Uterus (tissue), 3 donors: ENCODE measurements at regions not wholly inside any gene's neighbourhood (a gene's known extent, or its start where the extent isn't known, plus 50 kb on each side); places are given as distances from the start of the nearest gene placed in this dataset.

Experiments
- DNase-seq, 2 donors: peaks; one replicate each; pipeline ENCODE4 v3.0.0-alpha.2; 2019 to 2020
- H3K27ac ChIP-seq, 2 donors: fragments of 200-600 bp; sonication (generic); 1 replicate in 1 of 2; 2 replicates in 1 of 2; pipeline ENCODE4 v1.5.1; 2016 to 2018
- H3K27me3 ChIP-seq, 2 donors: fragments of 200-600 bp; sonication (generic); one replicate each; pipeline ENCODE4 v1.5.1; 2018 to 2019; ENCODE audit warnings: control low read depth in 1 of 2
- H3K36me3 ChIP-seq, 2 donors: fragments of 200-600 bp; sonication (generic); one replicate each; pipeline ENCODE4 v1.5.1; 2019; ENCODE audit warnings: control low read depth in 1 of 2
- H3K4me1 ChIP-seq, 2 donors: fragments of 200-600 bp; sonication (generic); one replicate each; pipeline ENCODE4 v1.5.1; 2018 to 2019; ENCODE audit warnings: control low read depth in 1 of 2
- H3K4me3 ChIP-seq, 2 donors: fragments of 200-600 bp; sonication (generic); 1 replicate in 1 of 2; 2 replicates in 1 of 2; pipeline ENCODE4 v1.5.1; 2018 to 2019; ENCODE audit warnings: mild to moderate bottlenecking in 1 of 2
- H3K9me3 ChIP-seq, 2 donors: fragments of 200-600 bp; sonication (generic); one replicate each; pipeline ENCODE4 v1.5.1; 2019; ENCODE audit warnings: control low read depth in 1 of 2
- CTCF ChIP-seq, 4 experiments: fragments of 200-600 bp in 2 of 4; fragments of 450-650 bp in 2 of 4; sonication (generic) in 2 of 4; IDR thresholded peaks; one replicate each; pipeline ENCODE4 v1.5.1; 2016 to 2019; ENCODE audit warnings: antibody characterized with exemption in 4 of 4, mild to moderate bottlenecking in 2 of 4, moderate library complexity in 1 of 4
- POLR2A ChIP-seq, 2 donors: fragments of 450-650 bp; IDR thresholded peaks; one replicate each; pipeline ENCODE4 v1.6.1; 2016; ENCODE audit warnings: antibody characterized with exemption in 2 of 2, mild to moderate bottlenecking in 1 of 2, moderate library complexity in 1 of 2
- intact Hi-C: fragments of 100-400 bp; cut with DNase I; formaldehyde crosslinking; loops from one replicate; pipeline ENCODE4 v1.15.1; 2023; ENCODE audit warnings: low total_unique reads
- donor health status: DM: yes; HTN: yes; CAD: no.

DNA sequence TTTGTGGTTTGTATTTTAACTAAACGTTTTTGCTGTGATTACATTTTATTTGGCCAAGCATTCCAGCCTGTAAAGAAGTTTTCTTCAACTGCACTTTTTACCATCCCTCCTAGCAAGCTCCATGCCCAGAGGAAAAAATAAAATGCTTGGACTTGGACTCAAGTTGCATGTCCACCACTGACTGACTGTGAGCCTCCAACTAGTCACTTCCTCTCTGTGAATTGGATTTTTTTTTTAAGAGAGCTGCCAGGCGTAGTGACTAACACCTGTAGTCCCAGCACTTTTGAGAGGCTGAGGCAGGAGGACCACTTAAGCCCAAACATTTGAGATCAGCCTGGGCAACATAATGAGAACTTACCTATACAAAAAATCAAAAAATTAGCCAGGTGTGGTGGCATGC lies 1185.2 kb upstream of the PIK3C3 start:
- TF ChIP-seq POLR2A (IDR thresholded peaks at IDR 0.05) (no peak), CTCF (IDR thresholded peaks at IDR 0.05) (no peak)
- intact Hi-C loops, result no loop called here
- no peaks in the 10 kb centered on the region for H3K9me3 ChIP-seq
- no peaks in the 10 kb centered on the region for H3K4me1 ChIP-seq
- no peaks in the 10 kb centered on the region for H3K36me3 ChIP-seq
- DNase-seq, result no peak
- H3K4me3 ChIP-seq, result no peak overlapping the region
- H3K27me3 ChIP-seq, result no peaks in the 10 kb centered on the region
- H3K27ac ChIP-seq, result no peak overlapping the region

DNA sequence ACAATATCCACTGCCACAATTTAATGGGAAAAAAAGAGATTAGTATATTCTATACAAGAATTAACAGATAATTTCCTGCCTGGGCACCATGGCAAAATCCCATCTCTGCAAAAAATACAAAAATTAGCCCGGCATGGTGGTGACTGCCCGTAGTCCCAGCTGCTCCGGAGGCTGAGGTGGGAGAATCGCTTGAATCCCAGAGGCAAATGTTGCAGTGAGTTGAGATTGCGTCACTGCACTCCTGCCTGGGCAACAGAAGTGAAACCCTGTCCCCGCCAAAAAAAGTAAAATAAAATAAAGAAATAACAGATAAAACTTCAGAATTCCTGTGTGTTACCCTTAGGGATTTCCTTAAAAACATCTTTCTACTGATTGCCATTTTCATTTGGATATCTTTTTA lies 1194.8 kb upstream of the PIK3C3 start:
- no peaks in the 10 kb centered on the region for H3K36me3 ChIP-seq
- no peak overlapping the region for H3K4me3 ChIP-seq
- H3K4me1 ChIP-seq, result no peaks in the 10 kb centered on the region
- no peak for TF ChIP-seq POLR2A (IDR thresholded peaks at IDR 0.05)
- no peak for TF ChIP-seq CTCF (IDR thresholded peaks at IDR 0.05)
- no peak for DNase-seq
- no peaks in the 10 kb centered on the region for H3K9me3 ChIP-seq
- no peak overlapping the region for H3K27ac ChIP-seq
- intact Hi-C loops, result no loop called here
- no peaks in the 10 kb centered on the region for H3K27me3 ChIP-seq

DNA sequence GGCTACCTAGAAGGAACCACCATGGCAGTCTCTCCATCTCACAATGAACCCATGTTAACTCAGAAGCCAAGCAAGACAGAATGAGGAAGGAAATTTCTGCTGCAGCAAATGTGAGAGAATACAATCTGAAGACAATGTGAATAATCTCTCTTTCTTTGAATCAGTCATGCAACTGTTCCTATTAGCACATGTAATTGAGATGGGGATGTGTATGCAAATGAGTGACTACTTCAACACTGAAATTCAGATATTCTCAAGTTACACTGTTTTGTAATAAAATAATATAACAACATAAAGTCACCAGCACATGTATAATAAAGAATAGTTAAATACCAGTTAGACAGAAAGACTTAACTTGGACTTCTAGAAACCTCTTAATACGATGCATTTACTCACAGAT lies 1200.6 kb upstream of the PIK3C3 start:
- H3K27me3 ChIP-seq, result no peaks in the 10 kb centered on the region
- intact Hi-C loops, result no loop called here
- no peaks in the 10 kb centered on the region for H3K4me1 ChIP-seq
- H3K4me3 ChIP-seq, result no peak overlapping the region
- no peaks in the 10 kb centered on the region for H3K9me3 ChIP-seq
- no peak overlapping the region for H3K27ac ChIP-seq
- no peak for TF ChIP-seq POLR2A (IDR thresholded peaks at IDR 0.05)
- TF ChIP-seq CTCF (IDR thresholded peaks at IDR 0.05), result no peak
- no peaks in the 10 kb centered on the region for H3K36me3 ChIP-seq
- no peak for DNase-seq

DNA sequence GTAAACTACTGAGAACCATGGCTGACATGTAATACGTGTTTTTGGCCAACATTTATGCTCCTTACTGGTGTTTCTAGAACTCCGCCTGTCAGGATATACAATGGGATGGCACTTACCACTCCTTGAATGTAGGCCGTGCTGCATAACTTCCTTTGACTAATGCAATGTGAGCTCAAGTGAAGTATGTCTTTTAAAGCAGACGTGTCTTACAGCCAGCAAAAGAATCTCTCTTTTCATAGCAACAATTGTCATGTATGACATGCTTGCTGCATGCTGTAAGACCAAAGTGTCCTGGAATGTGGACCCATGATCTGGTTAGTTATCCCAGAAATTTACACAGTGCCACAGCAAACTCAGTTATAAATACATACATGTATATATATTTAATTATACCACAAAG lies 1202.7 kb upstream of the PIK3C3 start:
- no peaks in the 10 kb centered on the region for H3K27me3 ChIP-seq
- no peak for DNase-seq
- no peak overlapping the region for H3K27ac ChIP-seq
- H3K36me3 ChIP-seq, result no peaks in the 10 kb centered on the region
- TF ChIP-seq POLR2A (IDR thresholded peaks at IDR 0.05) (no peak), CTCF (IDR thresholded peaks at IDR 0.05) (no peak)
- no peak overlapping the region for H3K4me3 ChIP-seq
- H3K4me1 ChIP-seq, result no peaks in the 10 kb centered on the region
- intact Hi-C loops, result no loop called here
- H3K9me3 ChIP-seq, result no peaks in the 10 kb centered on the region

DNA sequence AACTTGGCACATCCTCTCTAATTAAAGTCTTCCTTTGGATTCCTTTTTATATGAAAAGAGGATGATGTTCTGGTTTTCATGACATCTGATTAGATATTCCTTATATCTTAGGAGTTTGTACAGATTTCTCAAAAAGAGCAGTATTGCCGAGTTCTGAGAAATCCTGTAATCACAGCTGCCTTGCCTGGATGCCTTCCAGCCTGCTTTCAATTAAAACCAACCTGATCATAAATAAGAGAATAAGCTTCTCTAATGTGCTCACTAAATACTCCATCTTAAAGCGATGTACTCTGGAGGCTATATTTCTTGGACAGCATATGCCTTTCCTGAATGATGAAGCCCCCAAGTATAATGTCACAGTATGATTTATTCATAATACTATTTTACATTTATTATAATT lies 1203.8 kb upstream of the PIK3C3 start:
- intact Hi-C loops, result no loop called here
- H3K9me3 ChIP-seq, result no peaks in the 10 kb centered on the region
- H3K4me1 ChIP-seq, result no peaks in the 10 kb centered on the region
- no peak overlapping the region for H3K4me3 ChIP-seq
- TF ChIP-seq POLR2A (IDR thresholded peaks at IDR 0.05), result no peak
- TF ChIP-seq CTCF (IDR thresholded peaks at IDR 0.05), result no peak
- H3K27ac ChIP-seq, result no peak overlapping the region
- DNase-seq, result no peak
- H3K27me3 ChIP-seq, result no peaks in the 10 kb centered on the region
- H3K36me3 ChIP-seq, result no peaks in the 10 kb centered on the region
